GM12878 (cell line): ENCODE measurements at regions not wholly inside any gene's neighbourhood (a gene's known extent, or its start where the extent isn't known, plus 50 kb on each side); places are given as distances from the start of the nearest gene placed in this dataset.

Experiments
- ATAC-seq: fragments of 200-7000 bp; cut with Tn5 transposase; 3 replicates; pipeline ENCODE4 v1.9.1; 2020; ENCODE audit warnings: mild to moderate bottlenecking, moderate library complexity
- BruUV-seq: library from RNA; stranded (reverse); fragments of 400-500 nt; replicated peaks from 2 replicates; lab custom pipeline; 2021; lab: Mats Ljungman, UMichigan
- CTCF ChIA-PET: fragments of 300-600 bp; sonication (Branson Sonifier 250); formaldehyde crosslinking; extraction: SDS; loops from one replicate; lab custom pipeline; 2021; ENCODE audit warnings: inconsistent platforms; lab: Yijun Ruan, JAX
- POLR2A ChIA-PET: fragments of 350-600 bp; formaldehyde crosslinking; extraction: SDS; loops from one replicate; lab custom pipeline; 2021; ENCODE audit warnings: inconsistent platforms; lab: Charles Lee
- RAD21 ChIA-PET: fragments of 300-600 bp; sonication (Branson Sonifier 250); formaldehyde crosslinking; loops from one replicate; lab custom pipeline; 2023; ENCODE audit warnings: antibody characterized with exemption; ENCODE audit not compliant: unreplicated experiment; lab: Charles Lee
- SMC1A ChIA-PET: fragments of 300-600 bp; sonication (Branson Sonifier 250); formaldehyde crosslinking; loops from one replicate; lab custom pipeline; 2023; ENCODE audit not compliant: unreplicated experiment, uncharacterized antibody; lab: Charles Lee
- DNase-seq: peaks from one replicate; pipeline ENCODE4 v3.0.0-alpha.2; 2011; ENCODE audit warnings: low read depth, low spot score
- FAIRE-seq: peaks from 3 replicates; lab custom pipeline; 2011; peaks lifted over from hg19 to GRCh38; lab: Jason Lieb, UNC
- H2AFZ ChIP-seq: 2 replicates; pipeline ENCODE4 v1.6.0; 2011; ENCODE audit warnings: low read depth, low read length, control low read depth; ENCODE audit not compliant: control insufficient read depth
- H3K27ac ChIP-seq: 2 replicates; pipeline ENCODE4 v1.5.1; 2011; ENCODE audit warnings: control low read depth; ENCODE audit not compliant: control insufficient read depth, insufficient read depth
- H3K27me3 ChIP-seq, 2 experiments: replicated peaks in 1 of 2; 2 replicates each; pipeline versions ENCODE4 v1.6.0 to v1.6.1; 2011; ENCODE audit warnings: low read length in 1 of 2; ENCODE audit not compliant: control insufficient read depth in 2 of 2, insufficient read depth in 2 of 2
- H3K36me3 ChIP-seq, 2 experiments: 2 replicates each; pipeline ENCODE4 v1.5.1; 2011; ENCODE audit warnings: low read length in 1 of 2; ENCODE audit not compliant: control insufficient read depth in 2 of 2, insufficient read depth in 2 of 2
- H3K4me1 ChIP-seq: 2 replicates; pipeline ENCODE4 v1.6.1; 2011; ENCODE audit warnings: mild to moderate bottlenecking, low read length, moderate library complexity, mixed read lengths; ENCODE audit not compliant: control insufficient read depth, insufficient read depth
- H3K4me2 ChIP-seq: 2 replicates; pipeline ENCODE4 v1.6.0; 2011; ENCODE audit warnings: control low read depth; ENCODE audit not compliant: control insufficient read depth, insufficient read depth
- H3K4me3 ChIP-seq: fragments of 200-600 bp; sonication (generic); 2 replicates; pipeline ENCODE4 v1.5.1; 2016
- H3K79me2 ChIP-seq: 2 replicates; pipeline ENCODE4 v1.6.0; 2011; ENCODE audit warnings: low read length; ENCODE audit not compliant: control insufficient read depth, insufficient read depth
- H3K9ac ChIP-seq: 2 replicates; pipeline ENCODE4 v1.8.0; 2011; ENCODE audit warnings: low read length, control low read depth, mixed read lengths; ENCODE audit not compliant: control insufficient read depth, insufficient read depth
- H3K9me3 ChIP-seq: replicated peaks from 3 replicates; pipeline ENCODE4 v1.5.1; 2011; ENCODE audit warnings: mild to moderate bottlenecking, low read length; ENCODE audit not compliant: control insufficient read depth, insufficient read depth
- H4K20me1 ChIP-seq: 2 replicates; pipeline ENCODE4 v1.6.0; 2011; ENCODE audit not compliant: control insufficient read depth, insufficient read depth
- BCL11A ChIP-seq: IDR thresholded peaks from 2 replicates; pipeline ENCODE4 v1.6.1; 2011; ENCODE audit warnings: low read depth, low read length
- IRF5 ChIP-seq: fragments of 450-650 bp; IDR thresholded peaks from 2 replicates; pipeline ENCODE4 v1.6.1; 2017; ENCODE audit warnings: borderline replicate concordance
- JUND ChIP-seq: IDR thresholded peaks from 2 replicates; pipeline ENCODE4 v1.6.1; 2012; ENCODE audit warnings: low read depth, mild to moderate bottlenecking, low read length, improper control_type of control experiment, moderate library complexity
- MYB ChIP-seq: fragments of 150-350 bp; IDR thresholded peaks from 2 replicates; pipeline ENCODE4 v1.6.1; 2014; ENCODE audit warnings: mild to moderate bottlenecking, low read depth, low read length, borderline replicate concordance
- RCOR1 ChIP-seq: conservative IDR thresholded peaks from 2 replicates; pipeline ENCODE4 v1.6.1; 2012; ENCODE audit warnings: low read depth, low read length, improper control_type of control experiment
- ZNF622 ChIP-seq: fragments of 450-650 bp; IDR thresholded peaks from 2 replicates; pipeline ENCODE4 v1.6.1; 2017; ENCODE audit warnings: mild to moderate bottlenecking, inconsistent platforms
- ZSCAN29 ChIP-seq: fragments of 450-650 bp; IDR thresholded peaks from 2 replicates; pipeline ENCODE4 v1.6.1; 2017; ENCODE audit warnings: mild to moderate bottlenecking, moderate library complexity
- ZZZ3 ChIP-seq: IDR thresholded peaks from 2 replicates; pipeline ENCODE4 v1.6.1; 2011; ENCODE audit warnings: low read depth; ENCODE audit not compliant: control insufficient read depth, insufficient read length
- WGBS: methylation state at CpG from one replicate; pipeline ENCODE4 v1.1.6; 2016; ENCODE audit warnings: low lambda C conversion rate; ENCODE audit not compliant: insufficient replicate concordance, insufficient coverage; ENCODE audit errors: missing lambda C conversion rate; 5-methylcytosine and 5-hydroxymethylcytosine counted together
- in situ Hi-C: fragments of 300-500 bp; cut with MboI; formaldehyde crosslinking; loops from 9 replicates; pipeline ENCODE4 v1.14.3; 2018; ENCODE audit warnings: mixed read lengths
- intact Hi-C: fragments of 100-400 bp; cut with micrococcal nuclease; formaldehyde crosslinking; loops from one replicate; pipeline ENCODE4 v1.14.2; 2022; ENCODE audit not compliant: unreplicated experiment

DNA sequence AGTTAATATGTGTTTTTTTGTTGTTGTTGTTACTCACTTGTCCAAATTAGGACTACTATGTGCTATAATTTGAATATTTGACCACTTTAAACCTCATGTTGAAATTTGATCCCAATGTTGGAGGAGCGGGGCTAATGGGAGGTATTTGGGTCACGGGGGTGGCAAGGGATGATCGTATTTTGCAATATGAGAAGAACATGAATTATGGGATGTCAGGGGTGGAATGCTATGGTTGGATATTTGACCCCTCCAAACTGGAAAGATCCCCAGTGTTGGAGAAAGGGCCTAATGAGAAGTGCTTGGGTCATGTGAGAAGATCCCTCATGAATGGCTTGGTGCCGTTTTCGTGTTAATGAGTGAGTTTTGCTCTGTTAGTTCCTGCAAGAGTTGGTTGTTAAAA, 119.8 kb downstream of the NUDT12 start:
- no peaks in the 10 kb centered on the region for H3K79me2 ChIP-seq
- in situ Hi-C loops, result no loop called here
- intact Hi-C loops, result no loop called here
- no peaks in the 10 kb centered on the region for H3K36me3 ChIP-seq
- no peak for TF ChIP-seq RCOR1
- TF ChIP-seq IRF5, result no peak
- no peak for TF ChIP-seq JUND
- TF ChIP-seq MYB, result no peak
- no peak for TF ChIP-seq BCL11A
- TF ChIP-seq ZZZ3, result no peak
- TF ChIP-seq ZNF622, result no peak
- TF ChIP-seq ZSCAN29, result no peak
- ChIA-PET RAD21 (no interaction called here), SMC1A (no interaction called here), CTCF (interaction anchor here (1.0 kb wide), 1 partner anchor 210 kb away, joined by 4 read pairs; no protein-coding TSS in a partner anchor), POLR2A (no interaction called here)
- H3K4me2 ChIP-seq, result no peak overlapping the region
- H3K9ac ChIP-seq, result no peak overlapping the region
- H3K4me3 ChIP-seq, result no peak overlapping the region
- peaks cover 2% of the 10 kb centered on the region; the same call in 1 of the 3 replicates for H3K9me3 ChIP-seq
- FAIRE-seq (no peak), DNase-seq (no peak), ATAC-seq (no peak)
- H3K27me3 ChIP-seq, result no peaks in the 10 kb centered on the region
- H2AFZ ChIP-seq, result no peak overlapping the region
- H4K20me1 ChIP-seq, result no peaks in the 10 kb centered on the region
- 95% methylated on average over 5 of the region's 5 CpGs for WGBS
- H3K4me1 ChIP-seq, result no peaks in the 10 kb centered on the region
- no peak overlapping the region for H3K27ac ChIP-seq
- BruUV-seq, result no TSS peak
